Hematopoietic multipotent progenitor cell treated with erythropoietin and hydrocortisone succinate and interleukin-3 and kit ligand, for 17 days (in vitro differentiated cells): ENCODE measurements at regions not wholly inside any gene's neighbourhood (a gene's known extent, or its start where the extent isn't known, plus 50 kb on each side); places are given as distances from the start of the nearest gene placed in this dataset.

Experiments used
- DNase-seq: peaks from one replicate; pipeline ENCODE4 v3.0.0-alpha.2; 2015; ENCODE audit warnings: low spot score

DNA sequence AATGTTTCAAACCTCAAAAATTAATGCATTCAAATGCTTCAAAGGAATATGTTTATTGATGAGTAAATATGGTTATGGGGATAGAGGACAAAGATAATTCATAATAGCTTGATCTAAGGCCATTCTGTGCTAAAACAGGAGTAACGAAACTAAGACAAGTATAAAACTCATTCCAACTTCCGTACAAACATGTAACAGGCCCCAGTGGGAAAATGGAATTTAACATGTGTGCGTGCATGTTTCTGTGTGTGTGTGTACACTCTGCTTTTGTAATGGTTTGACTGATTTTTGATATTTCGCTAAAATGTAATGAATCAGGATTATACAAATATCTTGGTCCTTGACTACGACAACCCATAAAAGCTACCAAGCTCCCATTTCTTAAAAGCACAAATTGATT is 91.0 kb downstream of the KLF12 start:
- no peak for DNase-seq

DNA sequence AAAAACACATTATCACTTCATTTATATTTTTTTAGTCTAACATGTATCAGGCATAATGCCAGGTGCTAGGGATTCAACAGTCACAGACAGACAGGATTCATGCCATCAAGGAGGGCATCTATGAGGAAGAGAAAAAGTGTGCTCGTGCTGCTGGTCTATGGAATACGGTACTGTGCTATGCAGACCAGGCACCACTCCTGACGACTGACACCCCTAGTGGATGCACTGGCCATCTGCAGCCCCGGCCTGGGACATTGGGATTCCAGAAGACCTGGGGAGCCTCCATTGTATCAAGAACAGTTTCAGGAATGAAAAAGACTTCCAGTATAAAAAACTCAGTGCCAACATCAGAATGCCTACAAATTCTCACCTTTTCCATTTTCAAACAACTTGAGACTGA is 94.0 kb downstream of the KLF12 start:
- DNase-seq: no peak

DNA sequence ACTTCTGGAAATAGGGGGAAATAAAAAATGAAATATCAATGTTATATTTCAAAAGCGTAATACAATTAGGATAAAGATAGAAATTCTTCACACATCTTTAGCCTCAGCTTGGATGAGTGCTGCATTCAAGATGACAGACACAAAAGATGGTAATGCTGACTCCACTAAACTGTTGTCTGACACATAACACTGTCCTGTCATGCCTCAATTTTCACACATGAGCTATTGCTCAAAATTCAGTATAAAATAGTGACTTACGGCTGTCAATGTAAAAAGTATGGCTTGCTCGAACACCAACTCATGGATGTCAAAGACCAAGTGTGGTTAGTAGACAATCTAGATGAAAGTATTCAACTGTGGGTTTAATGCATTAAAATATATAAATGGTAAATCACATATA is 94.5 kb downstream of the KLF12 start:
- DNase-seq: no peak

DNA sequence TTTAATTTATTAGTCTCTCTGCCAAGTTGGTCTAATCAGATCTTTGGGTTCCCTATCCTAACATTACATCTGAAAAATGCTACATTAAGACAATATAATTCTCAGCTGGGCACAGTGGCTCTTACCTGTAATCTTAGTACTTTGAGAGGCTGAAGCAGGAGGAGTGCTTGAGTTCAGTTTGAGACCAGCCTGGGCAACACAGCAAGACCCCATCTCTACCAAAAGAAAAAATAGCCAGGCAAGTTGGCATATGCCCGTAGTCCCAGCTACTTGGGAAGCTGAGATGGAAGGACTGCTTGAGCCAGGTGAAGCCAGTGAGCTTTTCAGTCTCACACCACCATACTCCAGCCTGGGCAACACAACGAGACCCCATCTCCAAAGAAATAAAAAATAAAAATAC is 95.0 kb downstream of the KLF12 start:
- no peak for DNase-seq

DNA sequence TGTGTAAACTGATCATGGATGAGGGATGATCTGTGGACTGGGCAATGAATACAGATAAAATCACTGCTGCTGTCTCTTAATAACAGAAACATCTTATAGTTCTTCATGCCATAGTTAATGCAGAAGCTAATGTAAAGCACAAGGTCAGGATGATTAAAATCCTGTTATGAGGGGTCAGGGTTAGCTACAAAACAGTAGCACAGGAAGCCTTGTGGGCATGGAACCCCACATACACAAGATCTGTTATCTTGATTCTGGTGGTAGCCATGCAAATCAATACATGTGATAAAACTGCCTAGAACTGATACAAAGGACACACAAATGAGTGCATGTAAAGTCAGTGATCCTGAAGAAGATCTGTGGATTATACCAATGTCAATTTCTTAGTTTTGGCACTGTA is 96.4 kb downstream of the KLF12 start:
- DNase-seq: no peak

DNA sequence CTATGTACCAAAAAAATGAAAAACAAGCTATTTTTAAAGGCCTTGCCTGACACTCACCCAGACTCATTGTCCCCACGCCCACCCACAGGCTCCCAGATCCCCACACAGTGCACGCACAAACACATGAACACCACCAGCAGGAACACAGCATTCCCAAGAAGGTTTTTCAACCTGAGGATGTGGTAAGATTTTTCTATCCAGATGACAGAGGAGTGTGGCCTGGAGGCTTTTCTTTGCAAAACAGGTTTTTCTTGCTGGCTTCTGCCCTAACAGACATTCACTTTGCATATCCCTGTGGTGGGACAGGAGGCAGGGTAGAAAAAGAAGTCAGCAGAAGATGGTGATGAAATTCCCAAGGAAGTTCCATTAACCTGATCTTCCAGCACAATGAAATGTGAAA is 97.8 kb downstream of the KLF12 start:
- no peak for DNase-seq

DNA sequence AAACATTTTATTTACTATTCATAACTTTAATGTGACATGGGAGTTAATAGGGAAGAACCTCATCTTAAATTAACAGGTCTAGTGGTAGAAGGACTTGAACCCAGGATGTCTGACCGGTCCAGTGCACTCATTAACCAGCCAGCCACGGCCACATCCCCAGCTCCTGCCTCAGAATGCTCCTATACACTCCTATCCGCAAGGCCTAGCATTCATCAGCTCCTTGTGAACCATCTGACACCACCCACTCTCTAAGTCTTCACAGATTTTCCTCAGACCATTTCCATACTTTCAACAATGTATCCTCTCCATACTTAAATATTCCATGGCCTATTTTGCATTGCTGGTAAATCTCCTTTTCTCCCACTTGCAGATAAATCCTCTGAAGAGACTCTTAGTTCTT is 98.3 kb downstream of the KLF12 start:
- DNase-seq: no peak

DNA sequence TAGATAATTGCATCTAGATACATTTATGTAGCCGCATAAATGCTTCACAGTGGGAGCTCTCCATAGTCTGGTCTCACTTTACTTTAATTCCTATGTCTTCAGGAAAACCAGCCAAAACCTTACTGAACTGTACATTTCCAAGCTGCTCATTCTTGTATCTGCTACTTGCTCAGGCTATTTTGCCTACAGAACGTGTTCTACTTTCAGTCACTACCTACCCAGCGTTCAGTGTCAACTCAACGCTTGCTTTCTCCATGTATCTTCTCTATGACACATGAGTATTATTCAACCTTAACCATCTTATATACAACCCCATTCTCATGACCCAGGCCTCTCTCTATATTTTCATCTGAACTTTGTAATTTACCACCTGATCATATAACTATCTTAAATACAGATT is 101.9 kb downstream of the KLF12 start:
- no peak for DNase-seq

DNA sequence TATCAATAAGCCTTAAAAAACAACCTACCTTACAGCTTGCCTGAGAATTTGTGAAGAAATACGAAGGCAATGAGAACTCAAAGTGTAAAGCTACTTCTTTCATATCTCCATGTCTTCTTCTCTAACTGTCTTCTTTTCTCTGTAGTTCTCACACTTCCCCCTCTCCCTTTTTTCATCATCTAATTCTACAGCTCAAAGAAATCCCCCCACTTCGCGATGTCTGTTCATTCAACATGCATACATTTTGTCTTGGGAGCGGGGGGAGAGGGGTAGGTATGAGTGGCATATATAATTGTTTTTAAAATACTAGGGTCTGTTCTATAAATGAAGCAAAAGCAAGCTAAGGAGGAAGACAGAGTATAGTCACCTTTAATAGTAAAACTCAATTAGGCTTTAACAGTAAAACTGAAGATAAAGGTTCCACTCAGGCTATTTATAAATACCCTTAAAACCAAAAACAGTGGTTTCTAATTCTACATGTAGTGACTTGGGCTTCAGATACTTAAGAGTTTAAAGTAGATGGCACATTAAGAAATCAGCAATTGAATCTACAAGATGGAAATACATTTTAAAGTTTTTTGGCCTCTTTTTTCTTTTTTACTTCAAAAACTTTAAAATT is 106.9 kb downstream of the KLF12 start:
- DNase-seq: no peak

DNA sequence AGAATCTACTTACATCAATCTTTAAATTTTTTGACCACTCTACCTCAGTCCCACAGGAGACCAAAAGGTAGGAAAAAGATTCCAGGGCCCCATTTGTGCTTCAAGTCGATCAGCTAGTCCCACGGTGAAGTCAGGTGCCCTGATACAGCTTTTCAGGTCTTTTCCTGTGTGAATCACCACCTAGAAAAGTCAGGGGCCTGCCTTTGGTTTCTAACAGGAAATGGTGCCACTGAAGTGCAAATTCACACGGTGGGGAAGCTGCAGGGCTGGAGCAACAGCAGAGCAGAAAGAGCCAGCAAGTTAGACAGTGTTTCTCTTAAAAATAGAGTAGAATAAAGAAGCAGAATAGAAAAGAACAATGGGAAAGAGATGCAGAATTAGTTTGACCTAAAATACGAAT is 107.5 kb downstream of the KLF12 start:
- DNase-seq: no peak

DNA sequence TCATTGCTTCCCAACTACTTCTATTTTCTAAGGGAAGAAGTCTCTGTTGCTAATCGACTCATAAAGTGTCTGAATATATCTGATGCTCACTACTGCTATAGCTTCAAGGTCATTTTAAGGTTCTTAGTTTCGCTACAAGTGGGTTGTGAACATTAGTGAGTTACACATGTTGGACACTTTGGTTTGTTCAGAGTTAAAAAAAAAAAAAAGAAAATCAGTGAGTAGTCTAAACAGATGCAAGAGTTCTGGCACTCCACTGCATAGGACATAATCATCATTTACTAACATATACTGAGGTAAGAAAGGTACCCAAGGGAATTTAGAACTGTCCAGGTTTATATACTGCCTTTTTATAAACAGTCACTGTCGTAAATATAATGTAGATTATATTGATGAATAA is 108.8 kb downstream of the KLF12 start:
- no peak for DNase-seq

DNA sequence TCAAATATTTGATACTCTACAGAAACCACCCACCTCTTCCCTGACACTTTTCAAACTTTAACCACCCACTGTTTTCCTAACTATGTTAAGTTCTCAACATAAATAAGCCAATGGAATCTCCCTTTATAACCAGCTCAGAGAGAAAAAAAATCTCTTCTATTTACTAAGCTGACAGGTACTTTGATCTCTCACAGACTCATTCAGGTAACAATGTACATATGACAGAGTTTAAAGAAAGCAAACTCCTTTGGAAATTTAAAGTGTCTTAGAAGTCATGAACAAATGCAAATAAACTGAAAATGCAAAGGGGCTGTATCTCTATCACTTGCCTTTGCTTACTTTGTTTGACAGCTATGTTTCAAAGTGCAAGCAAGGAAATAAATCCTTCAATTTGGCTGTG is 109.3 kb downstream of the KLF12 start:
- no peak for DNase-seq

DNA sequence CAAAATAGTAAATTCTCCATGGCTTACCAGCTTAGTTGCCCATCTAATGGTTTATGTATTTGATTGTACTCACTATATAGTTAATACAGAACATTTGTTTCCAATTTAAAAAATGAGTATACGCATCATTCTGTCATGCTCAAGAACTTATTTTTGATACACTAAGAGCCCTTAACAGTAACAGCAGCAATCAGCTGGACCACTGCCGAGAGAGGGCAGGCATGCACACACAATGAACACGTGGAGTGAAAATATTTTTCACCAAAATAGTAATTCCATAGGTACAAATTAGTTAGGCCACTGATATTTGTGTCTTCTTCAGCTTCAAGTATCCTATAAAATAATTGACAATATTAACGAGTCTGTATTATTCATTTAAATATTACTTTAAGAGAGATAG is 109.9 kb downstream of the KLF12 start:
- no peak for DNase-seq

DNA sequence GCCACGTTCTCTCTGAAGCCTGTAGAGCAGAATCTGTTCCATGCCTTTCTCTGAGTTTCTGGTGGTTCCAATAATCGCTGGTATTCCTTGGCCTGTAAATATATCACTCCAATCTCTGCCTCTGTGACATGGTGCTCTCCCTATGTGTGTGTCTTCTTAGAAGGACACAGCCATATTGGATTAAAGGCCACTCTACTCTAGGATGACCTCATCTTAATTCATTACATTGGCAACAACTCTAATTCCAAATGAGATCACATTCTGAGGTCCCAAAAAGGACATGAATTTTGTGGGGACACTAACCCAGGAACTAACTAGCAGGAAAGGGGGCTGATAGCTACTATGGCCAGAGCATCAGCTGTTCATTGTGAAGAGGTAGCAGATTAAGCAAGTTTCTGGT is 110.7 kb downstream of the KLF12 start:
- no peak for DNase-seq

DNA sequence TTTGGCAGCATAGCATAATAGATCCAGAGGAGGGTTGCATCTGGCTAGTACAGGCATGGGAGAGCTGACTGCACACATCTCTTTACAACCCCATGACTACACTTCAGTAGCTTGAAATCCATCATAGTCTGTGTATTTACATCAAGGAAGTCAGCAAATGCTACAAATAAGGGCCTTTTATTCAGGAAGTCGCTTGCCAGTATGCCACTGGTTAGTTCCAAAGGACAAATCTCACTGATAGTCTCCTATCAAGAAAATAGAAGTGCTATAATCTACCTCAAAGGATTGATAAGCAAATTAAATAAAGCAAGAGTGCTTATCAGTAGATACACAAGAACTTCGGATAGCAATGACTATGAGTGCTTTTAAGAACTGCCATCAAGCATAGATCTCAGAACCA is 112.7 kb downstream of the KLF12 start:
- DNase-seq: no peak

DNA sequence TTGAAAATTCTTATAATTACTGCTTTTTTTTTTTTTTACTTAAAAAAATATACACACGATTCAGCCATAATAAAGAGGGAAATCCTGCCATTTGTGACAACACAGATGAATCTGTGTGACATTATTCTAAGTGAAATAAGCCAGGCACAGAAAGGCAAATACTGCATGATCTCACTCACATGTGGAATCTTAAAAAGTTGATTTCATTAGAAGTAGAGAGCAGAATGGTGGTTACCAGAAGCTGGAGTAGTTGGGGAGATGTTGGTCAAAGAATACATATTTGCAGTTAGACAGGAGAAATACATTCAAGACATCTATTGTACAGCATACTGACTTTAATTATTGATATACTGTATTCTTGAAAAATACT is 116.2 kb downstream of the KLF12 start:
- DNase-seq: no peak

DNA sequence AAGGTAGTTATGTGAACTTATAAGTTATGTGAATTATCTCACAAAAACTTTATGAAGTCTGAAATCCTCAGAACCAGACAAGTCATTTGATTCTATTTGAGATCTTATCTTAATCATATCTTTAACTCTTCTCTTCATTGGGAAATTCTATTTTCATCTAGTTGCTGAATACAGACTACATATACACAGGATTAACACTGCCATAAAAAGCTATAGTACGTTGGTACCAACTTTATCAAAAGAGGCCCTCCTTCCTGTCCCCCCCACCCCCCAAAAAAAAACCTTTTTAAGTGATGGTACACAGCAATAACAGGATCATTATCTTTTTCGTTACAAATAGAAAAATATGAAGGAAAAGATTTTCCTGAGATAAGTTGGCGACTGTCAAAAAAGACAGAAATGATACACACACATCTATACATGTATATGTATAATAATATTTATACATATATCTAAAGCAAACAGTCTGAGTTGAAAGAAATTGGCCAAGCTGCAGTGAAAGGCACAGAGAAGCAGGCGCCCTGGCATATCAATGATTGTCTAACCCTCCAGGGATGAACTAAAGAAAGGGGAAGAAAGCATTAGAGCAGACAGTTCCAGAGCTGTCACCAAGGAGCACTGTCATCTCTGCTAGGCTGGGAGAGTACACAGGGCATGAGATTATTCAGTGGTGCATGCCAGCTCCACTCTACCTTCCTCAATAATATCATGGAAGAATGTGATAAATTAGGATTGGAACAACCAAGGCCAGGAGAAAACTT is 116.7 kb downstream of the KLF12 start:
- DNase-seq: no peak

DNA sequence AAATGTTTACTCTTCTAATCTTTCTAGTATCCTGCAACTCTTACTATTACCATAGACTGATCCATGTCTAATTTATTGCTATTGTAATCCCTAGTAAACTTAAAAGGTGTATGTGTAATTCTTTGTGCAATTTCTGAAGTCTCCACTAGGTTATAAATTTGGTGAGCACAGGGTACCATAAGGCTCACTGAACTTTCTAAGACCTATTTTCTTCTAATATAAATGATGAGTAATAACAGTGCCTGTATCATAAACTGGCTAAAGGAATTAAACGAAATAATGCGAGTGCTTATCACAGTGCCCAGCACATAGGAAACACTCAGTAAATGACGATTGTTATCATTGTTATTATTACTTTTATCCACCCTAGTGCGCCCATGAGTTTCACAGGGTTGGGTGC is 119.1 kb downstream of the KLF12 start:
- DNase-seq: no peak

DNA sequence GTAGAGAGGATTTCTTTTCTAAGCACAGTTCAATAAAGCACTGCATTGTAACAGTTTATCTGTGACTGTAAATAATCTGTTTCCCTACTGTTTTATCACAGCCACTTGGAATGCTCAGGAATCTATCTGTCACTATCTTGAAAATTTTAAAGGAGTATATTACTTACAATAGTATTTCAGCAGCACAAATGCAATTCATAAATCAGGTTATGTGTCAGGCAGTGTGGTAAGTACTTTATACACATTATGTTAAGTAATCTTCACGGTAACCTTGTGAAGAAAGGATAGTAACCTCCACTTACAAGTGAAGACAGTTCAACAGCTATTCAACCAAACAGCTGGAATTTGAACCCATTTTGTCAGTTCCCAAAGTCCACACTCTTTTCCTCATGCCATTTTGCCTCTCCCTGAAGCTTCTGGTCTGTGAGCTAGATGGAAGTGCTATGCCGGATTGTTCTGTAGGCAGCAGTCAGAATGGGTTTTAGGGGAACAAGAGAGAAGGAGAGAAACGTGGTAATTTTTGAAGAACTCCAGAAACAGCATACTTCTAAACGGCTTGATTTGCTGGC is 125.0 kb downstream of the KLF12 start:
- no peak for DNase-seq

DNA sequence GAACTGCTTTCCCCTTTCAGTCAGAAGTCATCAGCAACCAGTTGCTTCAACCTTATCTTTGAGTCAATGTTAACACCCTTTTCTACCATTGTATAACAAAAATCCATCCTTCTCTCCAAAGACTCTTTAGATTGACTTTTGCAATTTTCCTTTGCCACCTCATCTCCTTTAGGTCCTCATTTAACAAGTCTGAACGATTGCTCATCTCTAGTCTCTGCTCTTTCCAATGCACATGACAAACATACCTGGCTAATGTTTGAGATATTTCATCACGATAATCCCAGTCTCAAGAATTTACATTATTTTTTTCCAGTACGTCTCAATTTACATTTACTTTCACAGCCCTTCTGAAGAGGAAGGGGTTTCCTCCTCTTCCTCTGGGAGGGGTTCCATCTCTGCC is 127.5 kb downstream of the KLF12 start:
- no peak for DNase-seq

DNA sequence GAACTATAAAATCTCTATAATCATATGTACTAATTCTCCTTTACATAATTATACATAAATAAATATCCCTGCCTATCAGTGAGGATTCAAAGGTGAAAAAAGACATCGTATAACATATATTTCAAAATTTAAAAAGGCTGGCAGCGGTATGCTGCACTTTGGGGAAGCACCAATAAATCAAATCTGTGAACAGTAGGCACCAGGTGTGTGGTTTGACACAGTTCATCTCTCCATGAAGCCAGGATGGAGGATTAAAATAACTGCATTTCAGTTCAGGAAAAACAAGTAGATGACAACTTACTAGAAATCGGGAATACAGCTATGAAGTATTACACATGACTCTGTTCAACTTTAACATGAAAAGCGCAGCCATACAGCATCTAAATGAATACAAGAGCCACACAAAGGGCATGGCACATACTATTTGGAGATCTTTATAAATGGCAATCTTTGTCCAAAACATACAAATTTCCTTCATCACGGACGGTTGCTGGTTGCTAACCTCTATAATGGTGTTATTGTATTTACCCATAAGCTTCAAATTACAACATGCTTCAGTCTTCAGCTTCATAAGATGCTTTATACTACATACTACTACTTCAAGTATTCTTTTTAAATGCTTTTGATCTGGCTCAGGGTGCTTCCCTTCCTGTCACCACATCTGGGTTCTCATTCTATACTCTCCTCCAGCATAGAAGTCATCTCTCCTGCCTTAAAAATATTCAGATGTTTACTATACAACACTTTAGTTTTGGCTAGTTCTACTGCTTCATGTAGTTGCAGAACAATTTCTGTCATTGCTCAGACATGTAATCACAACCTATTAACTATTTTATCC is 128.7 kb downstream of the KLF12 start:
- no peak for DNase-seq

DNA sequence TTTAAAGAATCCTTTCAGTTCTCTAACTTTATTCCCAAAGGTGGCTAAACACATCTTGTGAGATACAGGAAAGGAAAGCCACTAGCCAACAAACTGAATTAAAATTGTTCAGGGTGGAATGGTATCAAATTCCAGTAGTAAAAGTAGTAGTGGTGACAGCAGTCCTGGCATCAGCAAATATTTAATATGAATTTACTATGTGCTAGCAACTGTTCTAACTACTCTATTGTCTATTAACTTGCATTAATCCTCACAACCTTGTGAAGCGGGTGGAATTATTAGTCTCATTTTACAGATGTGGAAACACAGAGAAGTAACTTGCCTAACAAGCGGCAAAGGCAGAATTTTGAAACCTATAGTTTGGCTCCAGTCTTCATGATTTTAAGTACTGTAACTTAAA is 130.1 kb downstream of the KLF12 start:
- DNase-seq: no peak

DNA sequence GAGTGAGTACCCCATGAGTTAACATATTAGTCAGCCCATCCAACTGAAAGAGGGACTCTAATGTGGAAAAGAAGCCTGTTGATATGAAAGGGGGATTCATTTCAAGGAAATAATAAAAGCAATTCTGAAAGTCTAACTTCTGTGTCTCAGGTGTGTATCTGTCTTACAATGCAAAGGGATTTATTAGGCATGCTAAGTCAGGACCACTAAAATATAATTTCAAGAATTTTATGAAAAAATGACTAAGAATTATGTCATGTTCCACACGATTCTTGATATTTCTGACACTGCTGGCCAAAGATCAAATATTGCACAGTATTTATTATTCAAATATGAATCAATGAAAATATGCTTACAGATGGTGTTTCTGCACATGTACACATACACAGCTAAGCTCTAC is 130.8 kb downstream of the KLF12 start:
- no peak for DNase-seq
